Stimulated activated CD4-positive, alpha-beta T cell treated with anti-CD3 and anti-CD28 coated beads, TNF-alpha, amount 100 ng/mL, for 24 hours (primary cell): ENCODE measurements at regions not wholly inside any gene's neighbourhood (a gene's known extent, or its start where the extent isn't known, plus 50 kb on each side); places are given as distances from the start of the nearest gene placed in this dataset.

ENCODE experiments used
- DNase-seq, 3 experiments: peaks; one replicate each; pipeline ENCODE4 v3.0.0-alpha.2; 2020; ENCODE audit warnings: low read depth in 3 of 3

DNA sequence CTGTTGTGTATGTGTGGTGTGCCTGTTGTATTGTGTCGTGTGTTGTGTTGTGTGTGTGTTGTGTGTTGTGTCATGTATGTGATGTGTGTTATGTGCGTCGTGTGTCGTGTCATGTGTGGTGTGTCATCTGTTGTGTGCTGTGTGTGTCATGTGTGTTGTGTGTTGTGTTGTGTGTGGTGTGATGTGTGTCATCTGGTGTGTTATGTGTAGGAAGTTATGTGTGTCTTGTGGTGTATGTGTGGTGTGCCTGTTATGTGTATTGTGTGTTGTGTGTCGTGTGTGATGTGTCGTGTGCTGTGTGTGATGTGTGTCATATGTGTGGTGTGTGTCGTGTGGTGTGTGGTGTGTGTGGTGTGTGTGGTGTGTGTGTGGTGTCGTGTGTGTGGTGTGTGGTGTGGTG, 145.2 kb downstream of the DNAJB6 start:
- no peak for DNase-seq

DNA sequence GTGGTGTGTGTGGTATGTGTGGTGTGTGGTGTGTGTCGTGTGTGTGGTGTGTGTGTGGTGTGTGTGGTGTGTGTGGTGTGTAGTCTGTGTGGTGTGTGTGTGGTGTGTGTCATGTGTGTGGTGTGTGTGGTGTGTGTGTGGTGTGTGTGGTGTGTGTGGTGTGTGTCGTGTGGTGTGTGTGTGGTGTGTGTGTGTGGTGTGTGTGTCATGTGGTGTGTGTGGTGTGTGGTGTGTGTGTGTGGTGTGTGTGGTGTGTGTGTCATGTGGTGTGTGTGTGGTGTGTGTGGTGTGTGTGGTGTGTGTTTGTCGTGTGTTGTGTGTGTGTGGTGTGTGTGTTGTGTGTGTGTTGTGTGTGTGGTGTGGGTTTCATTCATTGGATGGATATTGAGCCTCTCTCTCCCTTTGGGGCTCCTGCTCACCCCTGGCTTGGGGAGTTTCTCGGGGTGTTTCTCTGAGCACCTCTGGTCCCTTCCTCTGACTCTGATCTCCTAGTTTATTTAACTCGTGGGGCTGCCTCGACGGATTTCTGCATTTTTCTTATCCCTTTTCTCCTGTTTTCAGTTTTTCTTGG, 145.8 kb downstream of the DNAJB6 start:
- no peak for DNase-seq

DNA sequence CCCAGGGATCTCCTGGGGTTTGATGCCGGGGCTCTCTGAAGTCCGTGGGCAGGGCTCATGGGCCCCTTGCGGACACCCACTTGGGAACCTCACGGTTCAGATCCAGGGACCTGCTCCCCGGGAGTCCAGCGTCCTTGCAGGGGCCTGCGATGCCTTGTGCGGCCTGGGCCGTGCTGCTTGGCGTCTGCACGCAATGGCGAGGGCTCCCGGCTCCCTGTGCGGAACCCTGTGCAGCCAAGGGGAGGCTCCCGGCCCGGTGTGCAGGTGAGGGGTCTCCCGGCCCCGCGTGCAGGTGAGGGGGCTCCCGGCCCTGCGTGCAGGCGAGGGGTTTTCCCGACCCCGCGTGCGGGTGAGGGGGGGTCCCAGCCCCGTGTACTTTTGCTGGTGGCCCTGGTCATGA, 146.7 kb downstream of the DNAJB6 start:
- no peak for DNase-seq

DNA sequence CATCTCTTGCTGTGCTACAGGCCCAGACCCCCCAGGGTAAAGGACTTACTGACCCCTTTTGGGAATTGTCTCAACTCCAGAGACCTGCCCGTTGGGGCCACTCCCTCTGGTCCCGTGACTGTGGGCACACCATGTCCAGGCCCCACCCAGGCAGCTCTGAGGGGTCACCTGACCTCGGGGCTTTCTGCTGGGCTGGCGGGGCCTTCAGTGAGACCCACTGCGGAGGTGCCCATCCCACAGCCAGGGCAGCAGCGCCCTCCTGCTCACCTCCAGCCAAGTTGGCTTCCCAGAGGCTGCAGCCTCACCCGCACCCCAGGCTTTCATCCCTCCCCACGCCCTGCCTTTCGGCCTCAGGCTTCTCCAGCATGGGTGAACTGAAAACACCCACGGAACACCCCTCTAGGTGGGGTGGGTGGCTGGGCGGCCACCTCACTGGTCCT, 147.2 kb downstream of the DNAJB6 start:
- DNase-seq = no peak

DNA sequence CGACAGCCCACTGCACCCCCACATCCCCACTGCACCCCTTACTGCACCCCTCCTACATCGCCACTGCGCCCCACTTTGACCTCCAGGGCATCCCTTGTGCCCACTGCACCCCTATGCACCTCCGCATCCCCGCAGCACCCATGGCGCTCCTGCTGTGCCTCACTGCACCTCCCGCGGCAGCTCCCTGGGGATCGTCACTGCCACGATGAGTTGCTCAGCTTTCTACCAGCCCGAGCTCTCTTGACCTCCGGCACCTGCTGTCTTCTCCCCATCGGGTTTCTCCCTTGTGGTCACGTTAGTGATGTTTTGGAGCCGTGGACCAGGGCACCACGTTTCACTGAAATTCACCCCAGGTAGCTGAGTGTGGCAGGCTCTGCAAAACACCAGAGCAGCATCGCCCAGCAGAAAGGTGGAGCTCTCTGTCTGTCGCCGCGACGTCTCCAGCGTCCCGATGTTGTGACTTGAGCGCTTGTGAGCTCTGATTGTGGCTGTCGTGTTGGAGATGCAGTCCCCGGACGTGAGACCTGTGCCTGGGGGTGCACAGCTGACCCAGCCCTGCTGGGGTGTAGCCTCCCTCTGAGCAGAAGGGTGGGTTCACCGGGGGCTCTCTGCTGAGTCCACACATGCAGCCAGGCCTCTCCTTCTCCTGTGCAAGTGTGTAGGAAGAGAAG, 147.7 kb downstream of the DNAJB6 start:
- DNase-seq = no peak

DNA sequence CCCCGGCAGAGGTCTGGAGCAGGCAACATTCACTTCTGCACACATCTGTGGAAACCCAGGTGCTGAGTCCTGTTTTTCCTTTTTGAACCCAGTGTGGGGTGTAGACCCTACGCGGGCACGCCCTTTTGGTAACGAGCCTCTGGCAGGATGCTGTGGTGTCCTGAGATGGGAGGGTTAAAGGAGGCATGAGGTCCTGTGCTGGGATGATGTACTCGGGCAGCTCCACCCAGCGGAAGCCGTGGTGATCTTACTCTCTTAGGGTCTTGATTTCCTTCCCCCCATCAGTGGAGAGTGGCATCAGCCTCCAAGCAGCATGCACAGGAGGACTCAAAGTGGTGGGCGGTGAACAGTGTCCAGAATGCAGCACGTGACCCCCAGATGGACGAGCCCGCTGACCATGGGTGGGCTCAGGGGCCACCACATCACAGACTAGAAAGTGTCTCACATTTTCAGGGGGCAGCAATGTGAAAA, 148.6 kb downstream of the DNAJB6 start:
- DNase-seq = no peak

DNA sequence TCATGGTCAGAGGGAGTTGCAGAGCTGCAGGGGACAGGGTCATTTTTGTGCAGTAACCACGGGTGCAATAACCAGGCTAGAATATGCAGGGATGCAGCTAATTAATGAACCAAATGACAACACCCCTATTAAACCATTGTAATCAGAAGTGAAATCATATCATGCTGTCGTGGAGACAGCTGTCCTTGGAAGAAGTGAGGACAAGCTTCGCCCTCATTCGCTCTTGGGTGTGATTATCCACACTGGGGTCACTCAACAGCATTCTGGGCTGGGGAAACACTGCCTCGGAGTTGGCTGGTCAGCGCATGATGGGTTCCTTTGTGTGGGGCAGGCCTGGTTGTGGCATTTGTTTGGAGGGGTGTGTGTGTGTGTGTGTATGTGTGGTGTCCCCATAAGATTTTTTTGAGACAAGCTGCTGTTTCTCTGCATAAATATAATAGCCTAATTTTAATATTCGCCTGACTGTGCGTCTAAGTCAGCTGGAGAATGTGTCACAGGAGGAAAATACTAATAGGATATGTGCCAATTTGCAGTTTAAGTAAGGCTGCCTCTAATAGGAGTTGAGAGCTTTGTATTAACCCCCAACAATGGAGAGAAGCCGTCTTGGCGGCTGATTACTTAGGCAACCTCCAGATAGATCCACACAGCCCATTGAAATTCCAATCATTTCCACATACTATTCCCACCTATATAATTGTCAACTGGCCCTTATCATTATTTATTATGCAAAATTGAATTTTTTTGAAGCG, 149.4 kb downstream of the DNAJB6 start:
- DNase-seq = no peak

DNA sequence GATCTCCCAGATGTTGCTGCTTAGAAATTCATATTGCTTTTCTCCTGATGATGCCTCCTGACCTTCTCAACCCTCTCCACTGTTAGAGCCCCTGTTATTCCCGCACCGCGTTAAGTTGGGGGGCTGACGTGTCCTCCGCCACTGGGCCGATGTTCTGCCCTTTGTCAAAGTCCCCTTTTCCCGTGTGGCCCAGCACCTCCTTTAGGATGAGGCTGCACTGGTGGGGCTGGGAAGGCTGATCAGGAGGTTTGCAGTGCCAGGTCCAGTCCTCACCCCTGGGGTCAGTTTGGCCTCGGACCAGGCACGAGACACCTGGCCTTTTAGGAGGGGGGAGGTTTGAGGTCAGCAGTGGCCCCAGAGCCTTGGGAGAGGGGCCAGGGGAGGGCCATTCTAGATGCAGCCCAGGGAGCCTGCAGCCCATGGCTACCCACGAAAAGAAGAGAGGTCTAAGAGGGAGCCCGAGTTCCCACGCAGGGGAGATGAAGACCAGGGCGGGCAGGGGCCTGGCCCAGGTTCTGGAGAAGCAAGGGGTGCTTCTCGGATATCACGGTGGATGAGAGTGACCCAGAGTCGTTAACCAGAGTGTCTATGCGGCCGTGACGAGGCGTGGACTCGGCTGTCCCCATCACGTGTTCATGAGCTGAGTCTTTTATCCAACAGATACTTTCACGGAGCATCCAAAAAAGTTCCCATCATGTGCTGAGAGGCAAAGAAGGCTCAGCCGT, 150.4 kb downstream of the DNAJB6 start:
- DNase-seq = no peak

DNA sequence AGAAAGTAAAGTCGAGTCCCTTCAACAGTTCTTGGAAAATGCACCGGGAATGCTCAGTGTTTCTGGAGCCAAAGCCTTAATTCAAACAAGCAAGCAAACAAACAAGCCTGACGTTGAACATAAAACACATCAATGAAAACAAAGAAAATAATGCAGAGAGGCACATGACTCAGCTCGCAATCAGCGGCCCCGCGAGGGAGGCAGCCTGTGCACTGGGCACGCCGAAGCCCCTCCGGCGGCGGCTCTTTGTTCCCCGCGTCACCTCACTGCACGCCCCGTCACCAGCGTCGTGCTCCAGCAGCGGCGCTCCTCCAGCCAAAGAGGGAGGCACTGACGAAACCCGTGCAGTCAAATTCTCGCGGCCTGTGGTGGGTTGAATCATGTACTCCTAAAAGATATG, 151.5 kb downstream of the DNAJB6 start:
- no peak for DNase-seq

DNA sequence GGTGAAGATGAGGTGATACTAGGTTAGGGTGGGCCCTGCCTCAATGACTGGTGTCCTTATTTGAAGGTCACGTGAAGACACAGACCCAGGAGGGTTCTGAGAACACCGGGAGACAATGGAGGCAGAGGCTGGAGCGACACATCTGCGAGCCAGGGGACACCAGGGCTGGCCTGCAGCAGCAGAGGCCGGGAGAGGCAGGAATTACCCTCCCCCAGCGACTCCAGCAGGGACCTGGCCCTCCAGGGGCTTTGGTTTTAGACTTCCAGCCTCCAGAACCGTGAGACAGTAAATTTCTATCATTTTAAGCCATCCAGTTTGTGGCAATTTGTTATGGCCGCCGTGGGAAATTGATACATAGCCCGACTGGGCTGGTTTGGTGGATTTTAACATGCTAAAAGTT, 152.2 kb downstream of the DNAJB6 start:
- no peak for DNase-seq
